HG02642 (cell line): ENCODE measurements at regions not wholly inside any gene's neighbourhood (a gene's known extent, or its start where the extent isn't known, plus 50 kb on each side); places are given as distances from the start of the nearest gene placed in this dataset.

ENCODE experiments used
- ATAC-seq: cut with Tn5 transposase; IDR thresholded peaks from one replicate; pipeline ENCODE4 v1.9.1; 2021; ENCODE audit warnings: mild to moderate bottlenecking; ENCODE audit not compliant: unreplicated experiment, poor library complexity

GRCh38 chr9:14403081-14403480 is 89.1 kb upstream of the NFIB start:
- ATAC-seq, result no peak

DNA sequence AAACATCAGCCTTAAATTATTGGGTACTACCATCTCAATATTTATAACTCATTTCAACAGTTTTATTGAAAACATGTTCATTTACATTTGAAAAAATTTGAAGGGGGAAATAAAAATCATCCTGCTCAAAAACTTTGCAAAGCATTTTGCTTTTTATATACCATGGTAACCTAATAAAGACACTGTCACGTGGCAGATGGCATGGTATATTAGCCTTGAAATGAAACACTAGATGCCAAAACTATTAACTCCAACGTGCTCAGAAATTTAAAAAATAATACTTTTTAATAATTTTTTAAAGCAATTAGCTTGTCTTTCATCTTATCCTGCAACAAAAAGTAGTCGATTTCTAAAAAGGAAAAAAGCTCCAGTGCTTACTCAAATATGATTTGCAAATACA is 88.6 kb upstream of the NFIB start:
- ATAC-seq, result no peak

DNA sequence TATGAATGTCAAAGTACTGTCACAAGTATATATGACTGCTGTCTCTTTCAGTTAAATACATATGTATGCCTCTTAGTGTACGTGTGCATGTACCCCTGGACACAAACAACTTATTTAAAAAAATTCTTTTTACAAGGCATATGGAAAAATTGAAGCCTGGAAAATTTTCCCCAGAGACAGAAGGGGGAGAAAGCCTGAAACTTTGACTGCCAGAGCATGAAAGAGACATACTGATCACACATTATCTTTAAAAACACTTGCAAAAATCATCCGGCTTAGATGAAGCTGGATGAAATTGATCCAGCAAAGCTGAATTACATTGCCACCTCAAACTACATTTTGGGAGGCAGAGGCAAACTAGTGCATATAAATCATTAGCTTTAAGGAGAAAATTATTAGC is 88.0 kb upstream of the NFIB start:
- ATAC-seq, result no peak

GRCh38 chr9:14400658-14400995 is 86.7 kb upstream of the NFIB start:
- no peak for ATAC-seq

GRCh38 chr9:14399756-14400657 is 86.1 kb upstream of the NFIB start:
- ATAC-seq, result no peak

DNA sequence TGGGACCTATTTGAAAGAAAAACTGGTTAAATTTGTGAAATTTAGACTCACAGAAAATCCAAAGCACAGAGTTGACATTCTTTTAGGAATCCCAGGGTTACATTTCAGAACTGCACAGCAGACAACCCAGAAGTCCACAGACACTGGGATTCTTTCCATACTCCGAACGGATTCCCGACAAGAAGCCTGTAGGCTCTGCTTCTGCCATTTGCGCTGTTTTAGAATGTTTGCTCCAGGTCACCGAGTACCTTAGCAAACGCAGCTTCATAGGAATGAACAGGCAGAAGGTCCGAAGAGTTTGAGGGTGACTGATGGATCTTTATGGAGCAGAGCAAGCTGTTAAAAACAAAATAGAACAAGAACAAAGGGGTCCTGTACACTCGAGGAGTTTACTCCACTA is 84.5 kb upstream of the NFIB start:
- ATAC-seq, result no peak

- ATAC-seq, result no peak
These were observed 82.2 kb upstream of the NFIB start for GRCh38 chr9:14396171-14396570.

DNA sequence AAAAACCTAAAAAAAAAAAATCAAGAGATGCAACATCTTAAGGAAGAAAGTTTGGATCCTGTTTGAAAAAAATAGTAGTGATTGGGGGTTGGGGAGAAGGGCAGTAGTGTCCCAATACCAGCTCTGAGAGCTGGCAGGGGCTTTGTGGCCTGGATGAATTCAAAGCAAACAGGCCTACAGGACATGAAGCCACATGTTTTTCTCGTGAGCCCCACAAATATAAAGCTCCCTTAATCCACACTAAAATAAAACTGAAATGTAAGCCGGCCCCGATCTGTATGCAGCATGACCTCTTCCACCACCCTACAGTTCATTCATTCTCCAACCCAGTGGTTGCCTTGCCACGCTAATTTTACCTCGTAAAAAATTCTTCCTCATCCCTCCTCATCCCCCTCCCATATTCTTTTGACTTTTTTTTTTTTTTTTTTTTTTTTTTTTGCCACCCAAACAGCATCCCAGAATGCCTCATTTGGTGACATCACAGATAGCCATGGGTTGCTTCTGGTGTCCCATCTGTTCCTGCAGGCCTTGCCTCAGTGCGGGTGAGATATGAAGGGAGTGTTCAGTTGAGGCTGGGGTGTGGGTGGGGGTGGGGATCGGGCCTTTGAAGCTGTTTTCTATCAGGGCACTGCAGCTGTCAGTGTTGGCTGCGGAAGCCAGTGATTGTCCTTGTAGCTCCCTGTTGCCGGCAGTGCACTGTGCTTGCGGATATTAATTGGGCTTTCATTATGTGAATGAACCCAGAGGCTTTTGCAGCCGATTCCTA is 81.6 kb upstream of the NFIB start:
- no peak for ATAC-seq

DNA sequence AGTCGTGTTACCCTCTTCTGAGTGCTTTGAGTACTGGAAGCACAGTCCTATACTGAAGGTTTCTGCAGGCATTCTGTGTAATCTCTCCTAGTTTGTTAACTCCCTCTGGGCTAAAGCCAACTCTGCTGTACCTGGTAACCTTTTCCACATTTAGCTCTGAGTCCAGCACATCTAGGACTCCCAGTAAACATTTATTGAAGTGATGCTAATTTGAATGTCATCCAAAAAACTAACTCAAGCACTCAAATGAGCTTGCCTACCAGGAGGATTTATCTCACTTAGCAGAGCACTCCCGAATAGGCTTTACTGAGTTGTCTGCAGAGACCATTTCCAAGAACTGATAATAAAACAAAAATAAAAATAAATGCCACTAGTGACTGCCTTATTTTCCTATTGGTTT is 79.5 kb upstream of the NFIB start:
- no peak for ATAC-seq

GRCh38 chr9:14391620-14392019 is 77.7 kb upstream of the NFIB start:
- no peak for ATAC-seq

- ATAC-seq, result no peak
These were observed 75.7 kb upstream of the NFIB start for GRCh38 chr9:14389657-14390056.

- no peak for ATAC-seq
These were observed 75.2 kb upstream of the NFIB start for GRCh38 chr9:14389146-14389545.

DNA sequence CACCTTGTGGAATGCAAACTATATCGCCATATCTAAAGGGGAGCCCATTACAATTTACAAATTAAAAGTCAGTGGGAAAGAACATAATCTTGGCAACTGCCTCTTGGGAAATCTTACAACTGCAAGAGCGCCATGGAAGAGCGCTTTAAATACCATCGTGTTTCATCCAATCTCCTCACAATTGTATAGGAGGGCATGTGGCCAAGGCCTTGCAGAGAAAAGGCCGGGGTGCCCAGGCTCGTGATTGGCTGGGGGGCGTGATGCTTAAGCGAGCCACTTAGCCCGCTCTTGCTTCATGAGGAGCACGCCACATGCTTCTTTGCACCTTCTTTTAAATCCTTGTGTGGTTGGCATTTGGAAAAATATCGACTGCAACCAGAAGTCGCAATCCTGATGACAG is 69.8 kb upstream of the NFIB start:
- ATAC-seq, result no peak

- no peak for ATAC-seq
These were observed 69.4 kb upstream of the NFIB start for GRCh38 chr9:14383294-14383693.

GRCh38 chr9:14380061-14380836 is 66.3 kb upstream of the NFIB start:
- no peak for ATAC-seq

GRCh38 chr9:14379280-14379679 is 65.3 kb upstream of the NFIB start:
- ATAC-seq, result no peak

GRCh38 chr9:14373706-14374105 is 59.8 kb upstream of the NFIB start:
- ATAC-seq, result no peak

DNA sequence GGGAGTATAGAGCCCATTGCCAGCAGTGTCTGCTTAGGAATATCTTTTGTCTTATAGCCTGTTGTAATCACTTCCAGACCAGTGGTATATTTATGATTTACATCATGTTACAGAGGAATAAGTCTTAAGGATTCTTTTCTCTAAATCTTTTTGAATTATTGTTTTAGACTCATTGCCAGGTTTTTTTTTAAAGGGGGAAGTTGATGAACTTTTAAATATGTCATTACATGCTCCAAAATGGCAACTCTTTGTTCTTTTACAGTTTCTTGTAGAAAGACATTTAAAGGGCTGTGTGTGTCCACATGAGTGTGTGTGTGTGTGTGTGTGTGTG is 59.4 kb upstream of the NFIB start:
- ATAC-seq, result no peak

DNA sequence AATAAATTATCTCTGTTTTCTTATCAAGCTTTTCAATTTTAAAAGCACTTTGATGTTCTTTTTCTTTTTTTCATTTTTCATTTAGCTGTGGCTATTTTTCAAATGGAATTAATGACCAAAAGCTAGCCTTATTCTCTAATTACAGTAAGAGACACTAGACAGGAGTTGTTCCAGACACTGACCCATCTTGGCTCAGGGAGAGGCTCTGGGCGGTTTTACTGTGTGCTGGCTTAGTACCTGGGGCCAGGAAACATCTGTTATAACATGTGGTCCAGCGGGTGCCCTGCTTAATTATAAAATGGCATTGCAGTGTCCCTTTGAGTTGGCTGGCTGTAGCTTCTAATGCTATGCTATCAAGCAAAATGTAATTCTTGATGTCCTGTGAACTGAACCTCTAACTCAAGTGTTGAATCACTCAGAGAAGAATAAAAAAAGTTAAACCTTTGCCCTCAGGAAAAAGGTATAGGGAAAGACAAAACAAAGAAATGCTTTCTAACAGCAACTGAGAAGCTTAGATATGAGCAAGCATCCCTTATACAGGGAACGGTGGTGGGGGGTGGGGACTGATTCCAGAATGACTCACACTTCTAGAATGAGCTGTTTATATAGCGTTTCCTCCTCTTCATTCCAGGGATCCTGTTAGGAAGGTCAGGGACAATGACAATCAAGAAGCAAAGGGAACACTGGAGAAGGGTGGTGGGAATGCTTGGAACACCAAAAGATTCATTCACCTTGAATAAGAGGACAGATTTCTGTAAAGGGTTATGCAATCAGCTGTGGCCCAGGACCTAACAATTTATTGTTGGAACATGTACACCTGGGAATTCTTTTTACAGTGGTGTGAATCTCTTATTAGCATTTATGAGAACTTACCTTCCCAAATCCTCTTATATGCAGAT is 58.7 kb upstream of the NFIB start:
- ATAC-seq, result no peak

GRCh38 chr9:14369011-14369410 is 55.1 kb upstream of the NFIB start:
- ATAC-seq, result no peak
